Prostate gland (tissue), 2 donors: ENCODE measurements at regions not wholly inside any gene's neighbourhood (a gene's known extent, or its start where the extent isn't known, plus 50 kb on each side); places are given as distances from the start of the nearest gene placed in this dataset.

Source experiments
- CTCF ChIP-seq, 4 experiments: fragments of 200-600 bp in 2 of 4; fragments of 450-650 bp in 2 of 4; sonication (generic) in 2 of 4; IDR thresholded peaks; 1 replicate in 3 of 4; 2 replicates in 1 of 4; pipeline ENCODE4 v1.5.1; 2016 to 2019; ENCODE audit warnings: antibody characterized with exemption in 4 of 4, mild to moderate bottlenecking in 2 of 4, moderate library complexity in 2 of 4
- POLR2A ChIP-seq: fragments of 450-650 bp; IDR thresholded peaks from one replicate; pipeline ENCODE4 v1.6.1; 2016; ENCODE audit warnings: antibody characterized with exemption, mild to moderate bottlenecking
- POLR2AphosphoS5 ChIP-seq: sonication (generic); formaldehyde crosslinking; IDR thresholded peaks from one replicate; pipeline ENCODE4 v1.6.1; 2017; ENCODE audit warnings: antibody characterized with exemption

- TF ChIP-seq CTCF (IDR thresholded peaks at IDR 0.05) (no peak), POLR2AphosphoS5 (no peak), POLR2A (no peak)
These were observed 192.2 kb downstream of the RFPL4B start for GRCh38 chr6:112539355-112539754.
